Stimulated activated CD8-positive, alpha-beta memory T cell treated with anti-CD3 and anti-CD28 coated beads, Interleukin-15, amount 100 ng/mL, for 1 hour (primary cell): ENCODE measurements at regions not wholly inside any gene's neighbourhood (a gene's known extent, or its start where the extent isn't known, plus 50 kb on each side); places are given as distances from the start of the nearest gene placed in this dataset.
"Not testable (repeated sequence)": the region's sequence is repeated elsewhere in the genome, so short reads cannot be mapped to it uniquely, and the experiment has no call there.

Experiments used
- DNase-seq: peaks from one replicate; pipeline ENCODE4 v3.0.0-alpha.2; 2020; ENCODE audit warnings: low read depth

GRCh38 chr1:149157409-149157808, 54.1 kb upstream of the NBPF9 start:
- DNase-seq: not testable (repeated sequence)

- DNase-seq: not testable (repeated sequence)
Observed at GRCh38 chr1:149158308-149158707, 55.0 kb upstream of the NBPF9 start.

- DNase-seq: not testable (repeated sequence)
Observed at GRCh38 chr1:149163063-149163444, 59.7 kb upstream of the NBPF9 start.

- not testable (repeated sequence) for DNase-seq
Observed at GRCh38 chr1:149174765-149175164, 71.4 kb upstream of the NBPF9 start.

- DNase-seq: not testable (repeated sequence)
Observed at GRCh38 chr1:149175812-149176211, 72.5 kb upstream of the NBPF9 start.

- peak; percentile 24 for DNase-seq
Observed at GRCh38 chr1:149176453-149177316, 73.3 kb upstream of the NBPF9 start.

- DNase-seq: not testable (repeated sequence)
Observed at GRCh38 chr1:149190742-149191141, 87.4 kb upstream of the NBPF9 start.

GRCh38 chr1:149196651-149197050, 93.3 kb upstream of the NBPF9 start:
- DNase-seq: not testable (repeated sequence)

GRCh38 chr1:149200567-149200966, 97.2 kb upstream of the NBPF9 start:
- DNase-seq: not testable (repeated sequence)

- not testable (repeated sequence) for DNase-seq
Observed at GRCh38 chr1:149202283-149202682, 98.9 kb upstream of the NBPF9 start.

GRCh38 chr1:149204396-149204795, 101.0 kb upstream of the NBPF9 start:
- not testable (repeated sequence) for DNase-seq

- DNase-seq: not testable (repeated sequence)
Observed at GRCh38 chr1:149208836-149209235, 105.5 kb upstream of the NBPF9 start.

GRCh38 chr1:149211757-149212420, 108.5 kb upstream of the NBPF9 start:
- not testable (repeated sequence) for DNase-seq

- DNase-seq: not testable (repeated sequence)
Observed at GRCh38 chr1:149212946-149213345, 109.6 kb upstream of the NBPF9 start.

GRCh38 chr1:149213673-149214072, 110.3 kb upstream of the NBPF9 start:
- not testable (repeated sequence) for DNase-seq

- DNase-seq: not testable (repeated sequence)
Observed at GRCh38 chr1:149218080-149218988, 115.0 kb upstream of the NBPF9 start.

GRCh38 chr1:149219539-149219938, 116.2 kb upstream of the NBPF9 start:
- not testable (repeated sequence) for DNase-seq

- DNase-seq: not testable (repeated sequence)
Observed at GRCh38 chr1:149220463-149221074, 117.2 kb upstream of the NBPF9 start.

- not testable (repeated sequence) for DNase-seq
Observed at GRCh38 chr1:149227933-149228665, 124.7 kb upstream of the NBPF9 start.

- DNase-seq: not testable (repeated sequence)
Observed at GRCh38 chr1:149228672-149229585, 125.6 kb upstream of the NBPF9 start.
